HCT116 (cell line): ENCODE measurements at regions not wholly inside any gene's neighbourhood (a gene's known extent, or its start where the extent isn't known, plus 50 kb on each side); places are given as distances from the start of the nearest gene placed in this dataset.

Experiments
- ATAC-seq: fragments of 200-7000 bp; cut with Tn5 transposase; 2 replicates; pipeline ENCODE4 v1.9.1; 2020; ENCODE audit warnings: mild to moderate bottlenecking, moderate library complexity
- BruUV-seq: library from RNA; stranded (reverse); fragments of 400-500 nt; replicated peaks from 2 replicates; lab custom pipeline; 2021; lab: Mats Ljungman, UMichigan
- CTCF ChIA-PET: fragments of 300-600 bp; sonication (Branson Sonifier 250); formaldehyde crosslinking; loops from one replicate; lab custom pipeline; 2021; ENCODE audit warnings: antibody characterized with exemption; lab: Charles Lee
- POLR2A ChIA-PET: fragments of 300-600, 350-600 bp; sonication (Branson Sonifier 250); formaldehyde crosslinking; loops from one replicate; lab custom pipeline; 2021; ENCODE audit warnings: antibody characterized with exemption; lab: Charles Lee
- RAD21 ChIA-PET, 2 experiments: fragments of 300-600 bp; sonication (Branson Sonifier 250); formaldehyde crosslinking; loops; one replicate each; lab custom pipeline; 2023; ENCODE audit warnings: low total read pairs in 2 of 2; ENCODE audit not compliant: uncharacterized antibody in 2 of 2, unreplicated experiment in 2 of 2, low non-redundant PET in 1 of 2; lab: Charles Lee
- DNase-seq: peaks from one replicate; pipeline ENCODE4 v3.0.0-alpha.2; 2010; ENCODE audit warnings: low read depth, low spot score
- H2AFZ ChIP-seq: fragments of 200-600 bp; shearing (Covaris generic), sonication (generic); 2 replicates; pipeline ENCODE4 v1.6.1; 2017; ENCODE audit warnings: low read depth, mixed run types, mixed read lengths, antibody characterized with exemption, low read length; ENCODE audit not compliant: poor library complexity, severe bottlenecking
- H3K27ac ChIP-seq: 2 replicates; pipeline ENCODE4 v1.5.1; 2012; ENCODE audit warnings: low read depth, low read length
- H3K27me3 ChIP-seq: fragments of 200-600 bp; sonication (generic); 2 replicates; pipeline ENCODE4 v1.6.1; 2016; ENCODE audit warnings: mixed run types, low read length, mixed read lengths; ENCODE audit not compliant: insufficient read depth
- H3K36me3 ChIP-seq, 2 experiments: fragments of 200-500 bp in 1 of 2; fragments of 200-600 bp in 1 of 2; sonication (Bioruptor generic) in 1 of 2; sonication (generic) in 1 of 2; 2 replicates each; pipeline versions ENCODE4 v1.5.1 to v1.6.1; 2014 to 2016; ENCODE audit warnings: low read length in 2 of 2, inconsistent platforms in 1 of 2, mixed read lengths in 1 of 2, mixed run types in 1 of 2; ENCODE audit not compliant: insufficient read depth in 2 of 2, control insufficient read depth in 1 of 2
- H3K4me1 ChIP-seq, 2 experiments: fragments of 200-600 bp in 1 of 2; sonication (generic) in 1 of 2; 2 replicates each; pipeline versions ENCODE4 v1.5.1 to v1.6.1; 2012 to 2017; ENCODE audit warnings: low read length in 2 of 2, inconsistent platforms in 1 of 2, mild to moderate bottlenecking in 1 of 2, mixed read lengths in 1 of 2, mixed run types in 1 of 2, moderate library complexity in 1 of 2; ENCODE audit not compliant: insufficient read depth in 2 of 2, control insufficient read depth in 1 of 2
- H3K4me2 ChIP-seq: fragments of 200-600 bp; sonication (generic); 2 replicates; pipeline ENCODE4 v1.6.1; 2017; ENCODE audit warnings: mixed run types, low read length, mixed read lengths
- H3K4me3 ChIP-seq, 2 experiments: fragments of 200-600 bp in 1 of 2; sonication (generic) in 1 of 2; replicated peaks in 1 of 2; 2 replicates each; pipeline ENCODE4 v1.5.1; 2011 to 2016; ENCODE audit warnings: low read length in 2 of 2, control low read depth in 1 of 2, low read depth in 1 of 2, mild to moderate bottlenecking in 1 of 2, mixed read lengths in 1 of 2, mixed run types in 1 of 2
- H3K79me2 ChIP-seq: fragments of 200-600 bp; sonication (generic); 2 replicates; pipeline ENCODE4 v1.6.1; 2017; ENCODE audit warnings: mild to moderate bottlenecking, mixed run types, low read length, moderate library complexity, mixed read lengths; ENCODE audit not compliant: insufficient read depth
- H3K9ac ChIP-seq: fragments of 200-600 bp; sonication (generic); 2 replicates; pipeline ENCODE4 v1.6.1; 2016; ENCODE audit warnings: low read length, mixed read lengths
- H3K9me2 ChIP-seq: fragments of 200-600 bp; sonication (generic), shearing (Covaris generic); 2 replicates; pipeline ENCODE4 v1.6.1; 2017; ENCODE audit warnings: mixed run types, mild to moderate bottlenecking, moderate library complexity; ENCODE audit not compliant: insufficient read depth
- H3K9me3 ChIP-seq, 2 experiments: fragments of 200-500 bp in 1 of 2; fragments of 200-600 bp in 1 of 2; sonication (Bioruptor generic) in 1 of 2; sonication (generic) in 1 of 2; 2 replicates each; pipeline ENCODE4 v1.6.1; 2014 to 2017; ENCODE audit warnings: low read length in 2 of 2, mixed read lengths in 2 of 2, inconsistent platforms in 1 of 2, low read depth in 1 of 2, mild to moderate bottlenecking in 1 of 2, mixed run types in 1 of 2, moderate library complexity in 1 of 2; ENCODE audit not compliant: control insufficient read depth in 1 of 2, insufficient read depth in 1 of 2
- H4K20me1 ChIP-seq: fragments of 200-600 bp; sonication (generic), shearing (Covaris generic); 2 replicates; pipeline ENCODE4 v1.6.1; 2017; ENCODE audit warnings: mixed run types, mild to moderate bottlenecking, moderate library complexity; ENCODE audit not compliant: insufficient read depth
- ATF3 ChIP-seq: IDR thresholded peaks from 2 replicates; pipeline ENCODE4 v1.6.1; 2012
- CBX3 ChIP-seq: IDR thresholded peaks from 2 replicates; pipeline ENCODE4 v1.6.1; 2012; ENCODE audit warnings: low read depth
- CTCF ChIP-seq, 3 experiments: fragments of 200-600 bp in 1 of 3; sonication (generic) in 1 of 3; IDR thresholded peaks in 2 of 3; conservative IDR thresholded peaks in 1 of 3; 2 replicates each; pipeline ENCODE4 v1.5.1; 2012 to 2017; ENCODE audit warnings: low read depth in 2 of 3, low read length in 2 of 3, antibody characterized with exemption in 1 of 3, borderline replicate concordance in 1 of 3, control low read depth in 1 of 3, mild to moderate bottlenecking in 1 of 3, mixed read lengths in 1 of 3, mixed run types in 1 of 3, moderate library complexity in 1 of 3; ENCODE audit not compliant: insufficient read depth in 1 of 3
- EGR1 ChIP-seq: IDR thresholded peaks from 2 replicates; pipeline ENCODE4 v1.6.1; 2012; ENCODE audit warnings: low read depth
- EZH2 ChIP-seq: fragments of 200-600 bp; sonication (generic); IDR thresholded peaks from 2 replicates; pipeline ENCODE4 v1.6.1; 2017; ENCODE audit warnings: antibody characterized with exemption, mixed run types
- EZH2phosphoT487 ChIP-seq: fragments of 200-600 bp; IDR thresholded peaks from 2 replicates; pipeline ENCODE4 v1.6.1; 2018; ENCODE audit warnings: antibody characterized with exemption, borderline replicate concordance
- FOSL1 ChIP-seq: IDR thresholded peaks from 2 replicates; pipeline ENCODE4 v1.6.1; 2012; ENCODE audit warnings: low read depth
- JUND ChIP-seq: IDR thresholded peaks from 2 replicates; pipeline ENCODE4 v1.6.1; 2012
- MAX ChIP-seq: IDR thresholded peaks from 2 replicates; pipeline ENCODE4 v1.6.1; 2012
- POLR2A ChIP-seq: IDR thresholded peaks from 2 replicates; pipeline ENCODE4 v1.7.0; 2011; ENCODE audit warnings: borderline replicate concordance; ENCODE audit not compliant: insufficient read depth, insufficient read length; ENCODE audit errors: extremely low read depth
- POLR2AphosphoS5 ChIP-seq: IDR thresholded peaks from 2 replicates; pipeline ENCODE4 v1.6.1; 2011; ENCODE audit warnings: mild to moderate bottlenecking, low read depth, low read length, moderate library complexity
- SIN3A ChIP-seq: IDR thresholded peaks from 2 replicates; pipeline ENCODE4 v1.6.1; 2012; ENCODE audit warnings: low read depth
- SP1 ChIP-seq: IDR thresholded peaks from 2 replicates; pipeline ENCODE4 v1.6.1; 2012; ENCODE audit warnings: low read depth
- SRF ChIP-seq: IDR thresholded peaks from 2 replicates; pipeline ENCODE4 v1.6.1; 2012; ENCODE audit warnings: low read depth
- YY1 ChIP-seq: IDR thresholded peaks from 2 replicates; pipeline ENCODE4 v1.6.1; 2011; ENCODE audit warnings: low read length, low read depth, moderate library complexity, mild to moderate bottlenecking; ENCODE audit not compliant: insufficient replicate concordance; ENCODE audit errors: extremely low read depth
- ZBTB33 ChIP-seq: IDR thresholded peaks from 2 replicates; pipeline ENCODE4 v1.6.1; 2011; ENCODE audit warnings: mild to moderate bottlenecking, low read length, moderate library complexity; ENCODE audit not compliant: insufficient replicate concordance; ENCODE audit errors: extremely low read depth
- ZNF274 ChIP-seq: fragments of 200-500 bp; sonication (Bioruptor generic); IDR thresholded peaks from 2 replicates; pipeline ENCODE4 v1.6.1; 2014; ENCODE audit warnings: mild to moderate bottlenecking, low read depth, low read length, inconsistent platforms
- intact Hi-C: fragments of 100-400 bp; cut with micrococcal nuclease; formaldehyde crosslinking; loops from 2 replicates; pipeline ENCODE4 v1.10.0; 2022

- CTCF ChIA-PET = no interaction called here
- intact Hi-C loops = no loop called here
- no peak for TF ChIP-seq SRF
- TF ChIP-seq CTCF (IDR thresholded peaks at IDR 0.05 in 2 of 3, conservative IDR thresholded peaks at IDR 0.05 in 1 of 3; ENCODE audit: borderline replicate concordance in 1 of 3, insufficient read depth in 1 of 3, low read depth in 2 of 3, low read length in 2 of 3) = no peak
- TF ChIP-seq ATF3 = no peak
- TF ChIP-seq JUND = no peak
- no peak for TF ChIP-seq CBX3
- Histone ChIP-seq H3K9ac (no peak overlapping the region), H3K27me3 (no peaks in the 10 kb centered on the region), H2AFZ (no peak overlapping the region), H3K36me3 (no peaks in the 10 kb centered on the region), H3K4me1 (no peaks in the 10 kb centered on the region), H3K9me3 (no peaks in the 10 kb centered on the region), H3K79me2 (no peaks in the 10 kb centered on the region), H3K9me2 (no peaks in the 10 kb centered on the region), H3K4me3 (no peak overlapping the region), H3K4me2 (no peak overlapping the region), H4K20me1 (no peaks in the 10 kb centered on the region), H3K27ac (no peak overlapping the region)
- DNase-seq = no peak
- RAD21 ChIA-PET = no interaction called here
- POLR2A ChIA-PET = no interaction called here
- no TSS peak for BruUV-seq
- no peak for ATAC-seq
Observed at GRCh38 chr19:32171719-32172151, 173.7 kb upstream of the ZNF507 start.

GRCh38 chr19:32172566-32173160 is 172.7 kb upstream of the ZNF507 start:
- DNase-seq = no peak
- Histone ChIP-seq H3K27ac (no peak overlapping the region), H3K4me3 (no peak overlapping the region), H2AFZ (no peak overlapping the region), H3K9me3 (no peaks in the 10 kb centered on the region), H3K36me3 (no peaks in the 10 kb centered on the region), H3K79me2 (no peaks in the 10 kb centered on the region), H4K20me1 (no peaks in the 10 kb centered on the region), H3K9me2 (no peaks in the 10 kb centered on the region), H3K4me1 (no peaks in the 10 kb centered on the region), H3K27me3 (no peaks in the 10 kb centered on the region), H3K9ac (no peak overlapping the region), H3K4me2 (no peak overlapping the region)
- no peak for ATAC-seq
- RAD21 ChIA-PET = no interaction called here
- BruUV-seq = no TSS peak
- intact Hi-C loops = no loop called here
- POLR2A ChIA-PET = no interaction called here
- CTCF ChIA-PET = no interaction called here
- no peak for TF ChIP-seq ZBTB33
- no peak for TF ChIP-seq FOSL1
- no peak for TF ChIP-seq JUND
- no peak for TF ChIP-seq ZNF274
- no peak for TF ChIP-seq MAX
- TF ChIP-seq EZH2 = no peak
- no peak for TF ChIP-seq SIN3A
- no peak for TF ChIP-seq ATF3
- no peak for TF ChIP-seq EZH2phosphoT487
- no peak for TF ChIP-seq SP1
- TF ChIP-seq POLR2A = no peak
- no peak for TF ChIP-seq EGR1
- no peak for TF ChIP-seq YY1
- TF ChIP-seq POLR2AphosphoS5 = no peak
